ENCODE measurements at regions not wholly inside any gene's neighbourhood (a gene's known extent, or its start where the extent isn't known, plus 50 kb on each side); places are given as distances from the start of the nearest gene placed in this dataset.
A peak's percentile ranks its signal among the peaks of the same experiment; 100 is the strongest.

GRCh38 chr7:41785265-41785664, 82.4 kb upstream of the INHBA start:
- no peak for DNase-seq
- TF ChIP-seq CTCF (IDR thresholded peaks at IDR 0.05), result no peak

GRCh38 chr7:41779918-41780317, 77.0 kb upstream of the INHBA start:
- no peaks in the 10 kb centered on the region for H3K27me3 ChIP-seq (ENCODE audit: low read depth)
- H3K9me3 ChIP-seq, result no peaks in the 10 kb centered on the region
- ATAC-seq, result peak; percentile 54 to 66
- no peak overlapping the region for H3K4me3 ChIP-seq
- no peak for DNase-seq
- intact Hi-C loops (cut with DNase I), result no loop called here
- no peak overlapping the region for H3K27ac ChIP-seq
- TF ChIP-seq CTCF (IDR thresholded peaks at IDR 0.05), result no peak
- H3K36me3 ChIP-seq, result no peaks in the 10 kb centered on the region
- H3K4me1 ChIP-seq, result peaks cover 7% of the 10 kb centered on the region

More at GRCh38 chr7:41785265-41785664, 82.4 kb upstream of the INHBA start:
- Histone ChIP-seq H3K4me1 (no peaks in the 10 kb centered on the region), H3K9me3 (no peaks in the 10 kb centered on the region), H3K4me3 (no peak overlapping the region), H3K27me3 (ENCODE audit: low read depth) (no peaks in the 10 kb centered on the region), H3K36me3 (no peaks in the 10 kb centered on the region), H3K27ac (no peak overlapping the region)
- ATAC-seq, result no peak
- intact Hi-C loops (cut with DNase I), result no loop called here

GRCh38 chr7:41777894-41778596, 75.2 kb upstream of the INHBA start:
- peak overlapping the region; percentile 46 for H3K27ac ChIP-seq
- peaks cover 7% of the 10 kb centered on the region for H3K4me1 ChIP-seq
- no peak for TF ChIP-seq CTCF (IDR thresholded peaks at IDR 0.05)
- no peak overlapping the region for H3K4me3 ChIP-seq
- no peaks in the 10 kb centered on the region for H3K36me3 ChIP-seq
- no peak for DNase-seq
- no peaks in the 10 kb centered on the region for H3K9me3 ChIP-seq
- intact Hi-C loops (cut with DNase I), result no loop called here
- H3K27me3 ChIP-seq (ENCODE audit: low read depth), result no peaks in the 10 kb centered on the region
- peak; percentile 71 to 79 for ATAC-seq

GRCh38 chr7:41774966-41775365, 72.1 kb upstream of the INHBA start:
- intact Hi-C loops (cut with DNase I), result no loop called here
- DNase-seq (no peak), ATAC-seq (no peak)
- H3K36me3 ChIP-seq, result no peaks in the 10 kb centered on the region
- H3K9me3 ChIP-seq, result no peaks in the 10 kb centered on the region
- peaks cover 7% of the 10 kb centered on the region for H3K4me1 ChIP-seq
- no peak overlapping the region for H3K27ac ChIP-seq
- H3K4me3 ChIP-seq, result no peak overlapping the region
- TF ChIP-seq CTCF (IDR thresholded peaks at IDR 0.05), result no peak
- no peaks in the 10 kb centered on the region for H3K27me3 ChIP-seq (ENCODE audit: low read depth)

GRCh38 chr7:41773756-41774155, 70.9 kb upstream of the INHBA start:
- Histone ChIP-seq H3K4me1 (no peaks in the 10 kb centered on the region), H3K4me3 (no peak overlapping the region), H3K27ac (no peak overlapping the region), H3K9me3 (no peaks in the 10 kb centered on the region), H3K27me3 (ENCODE audit: low read depth) (no peaks in the 10 kb centered on the region), H3K36me3 (no peaks in the 10 kb centered on the region)
- DNase-seq (no peak), ATAC-seq (no peak)
- intact Hi-C loops (cut with DNase I), result no loop called here
- no peak for TF ChIP-seq CTCF (IDR thresholded peaks at IDR 0.05)
